ENCODE measurements at regions not wholly inside any gene's neighbourhood (a gene's known extent, or its start where the extent isn't known, plus 50 kb on each side); places are given as distances from the start of the nearest gene placed in this dataset.

- DNase-seq (ENCODE audit: low read depth): no peak
- no peak for TF ChIP-seq CTCF (conservative IDR thresholded peaks at IDR 0.05; ENCODE audit: low read depth, low read length)
- H3K4me3 ChIP-seq (ENCODE audit: low read length): no peak overlapping the region
Measured at GRCh38 chr12:94047781-94048567, 100.4 kb upstream of the PLXNC1 start.

- TF ChIP-seq CTCF (conservative IDR thresholded peaks at IDR 0.05; ENCODE audit: low read depth, low read length): no peak
- no peak for DNase-seq (ENCODE audit: low read depth)
- no peak overlapping the region for H3K4me3 ChIP-seq (ENCODE audit: low read length)
Measured at GRCh38 chr12:94048757-94049156, 99.6 kb upstream of the PLXNC1 start.

GRCh38 chr12:94049718-94050117 is 98.7 kb upstream of the PLXNC1 start:
- H3K4me3 ChIP-seq (ENCODE audit: low read length): no peak overlapping the region
- no peak for DNase-seq (ENCODE audit: low read depth)
- no peak for TF ChIP-seq CTCF (conservative IDR thresholded peaks at IDR 0.05; ENCODE audit: low read depth, low read length)

- H3K4me3 ChIP-seq (ENCODE audit: low read length): no peak overlapping the region
- DNase-seq (ENCODE audit: low read depth): no peak
- TF ChIP-seq CTCF (conservative IDR thresholded peaks at IDR 0.05; ENCODE audit: low read depth, low read length): no peak
Measured at GRCh38 chr12:94053676-94054075, 94.7 kb upstream of the PLXNC1 start.

DNA sequence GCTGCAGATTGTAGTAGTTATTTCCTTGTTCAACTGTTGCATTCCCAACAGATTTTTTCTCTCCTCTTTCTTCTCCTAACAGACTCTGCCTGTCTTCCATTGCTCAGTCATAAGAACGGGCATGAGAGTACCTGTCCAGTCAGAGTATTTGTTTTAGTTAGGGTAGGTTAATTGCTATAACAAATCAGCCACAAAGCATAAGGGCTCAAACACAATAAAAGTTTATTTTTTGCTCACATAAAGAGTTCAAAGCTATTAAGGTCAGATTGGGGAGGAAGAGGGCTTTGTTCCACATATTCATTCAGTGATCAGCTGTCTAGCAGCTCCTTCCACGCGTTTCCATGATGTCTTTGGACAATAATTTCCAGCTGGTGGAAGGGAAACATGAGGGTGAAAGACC is 92.8 kb upstream of the PLXNC1 start:
- DNase-seq (ENCODE audit: low read depth): no peak
- no peak overlapping the region for H3K4me3 ChIP-seq (ENCODE audit: low read length)
- TF ChIP-seq CTCF (conservative IDR thresholded peaks at IDR 0.05; ENCODE audit: low read depth, low read length): no peak

DNA sequence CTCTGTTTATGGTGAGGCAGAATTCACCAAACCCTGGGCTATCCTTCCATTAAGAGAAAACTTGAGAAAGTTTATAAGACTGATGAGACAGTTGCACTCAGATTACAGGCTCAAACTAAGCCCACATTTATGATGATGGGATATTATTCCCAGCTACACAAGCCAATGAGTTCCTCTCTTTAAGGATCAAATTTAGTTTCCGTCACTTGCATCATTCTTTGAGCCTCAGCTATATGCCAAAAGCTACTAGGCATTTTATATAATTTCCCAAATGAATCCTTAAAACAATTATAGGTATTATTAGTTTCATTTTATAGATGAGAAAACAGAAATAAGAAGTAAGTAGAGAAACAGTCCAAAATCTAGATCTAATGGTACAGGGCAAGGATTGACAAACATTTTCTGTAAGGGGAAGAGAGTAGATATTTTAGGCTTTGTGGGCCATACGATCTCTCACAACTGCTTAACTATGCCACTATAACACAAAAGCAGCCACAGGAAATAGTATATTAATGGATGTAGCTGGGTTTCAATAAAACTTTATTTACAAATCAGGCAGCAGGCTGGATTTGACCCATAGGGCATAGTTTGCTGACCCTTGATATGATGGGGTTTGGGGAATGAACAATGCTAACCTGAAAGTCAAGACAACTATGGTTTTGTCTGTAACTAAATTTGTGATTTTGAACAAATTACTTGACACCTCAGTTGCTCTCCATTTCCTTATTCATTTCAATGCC is 91.8 kb upstream of the PLXNC1 start:
- DNase-seq (ENCODE audit: low read depth): no peak
- H3K4me3 ChIP-seq (ENCODE audit: low read length): no peak overlapping the region
- TF ChIP-seq CTCF (conservative IDR thresholded peaks at IDR 0.05; ENCODE audit: low read depth, low read length): no peak
